Fibroblast of lung (primary cell): ENCODE measurements at regions not wholly inside any gene's neighbourhood (a gene's known extent, or its start where the extent isn't known, plus 50 kb on each side); places are given as distances from the start of the nearest gene placed in this dataset.

Experiments
- DNase-seq, 2 donors: peaks; one replicate each; pipeline versions ENCODE4 v3.0.0 to v3.0.0-alpha.2; 2010; ENCODE audit warnings: low read depth in 2 of 2
- H2AFZ ChIP-seq: 2 replicates; pipeline ENCODE4 v1.5.1; 2012; ENCODE audit warnings: low read length, control low read depth, inconsistent platforms
- H3K27ac ChIP-seq: 2 replicates; pipeline ENCODE4 v1.5.1; 2011; ENCODE audit warnings: low read length, control low read depth; ENCODE audit not compliant: insufficient read depth
- H3K27me3 ChIP-seq: 2 replicates; pipeline ENCODE4 v1.5.1; 2011; ENCODE audit warnings: mild to moderate bottlenecking, low read length; ENCODE audit not compliant: control insufficient read depth, insufficient read depth
- H3K36me3 ChIP-seq: 2 replicates; pipeline ENCODE4 v1.5.1; 2011; ENCODE audit warnings: low read length; ENCODE audit not compliant: control insufficient read depth, insufficient read depth
- H3K4me1 ChIP-seq: 2 replicates; pipeline ENCODE4 v1.5.1; 2011; ENCODE audit warnings: low read length; ENCODE audit not compliant: control insufficient read depth, insufficient read depth; ENCODE audit errors: extremely low read depth
- H3K4me2 ChIP-seq: 2 replicates; pipeline ENCODE4 v1.5.1; 2011; ENCODE audit warnings: low read length, control low read depth; ENCODE audit not compliant: insufficient read depth; ENCODE audit errors: extremely low read depth
- H3K4me3 ChIP-seq, 4 experiments: fragments of 200-600 bp in 1 of 4; sonication (generic) in 1 of 4; replicated peaks in 1 of 4; 2 replicates each; pipeline ENCODE4 v1.5.1; 2011 to 2016; ENCODE audit warnings: low read length in 4 of 4, low read depth in 3 of 4, mild to moderate bottlenecking in 3 of 4, control low read depth in 2 of 4, inconsistent platforms in 1 of 4, mixed read lengths in 1 of 4; ENCODE audit not compliant: insufficient read depth in 1 of 4; ENCODE audit errors: control extremely low read depth in 1 of 4
- H3K79me2 ChIP-seq: 2 replicates; pipeline ENCODE4 v1.5.1; 2012; ENCODE audit warnings: mild to moderate bottlenecking, low read length, inconsistent platforms; ENCODE audit not compliant: control insufficient read depth, insufficient read depth
- H3K9ac ChIP-seq: 2 replicates; pipeline ENCODE4 v1.5.1; 2011; ENCODE audit warnings: mild to moderate bottlenecking, low read length, control low read depth; ENCODE audit not compliant: insufficient read depth
- H3K9me3 ChIP-seq: 2 replicates; pipeline ENCODE4 v1.5.1; 2012; ENCODE audit warnings: low read depth, low read length; ENCODE audit not compliant: control insufficient read depth, insufficient read depth
- H4K20me1 ChIP-seq: 2 replicates; pipeline ENCODE4 v1.5.1; 2011; ENCODE audit warnings: low read length; ENCODE audit not compliant: control insufficient read depth, insufficient read depth; ENCODE audit errors: extremely low read depth
- EZH2 ChIP-seq: IDR thresholded peaks from 2 replicates; pipeline ENCODE4 v1.5.1; 2012; ENCODE audit warnings: low read length, control low read depth, mild to moderate bottlenecking; ENCODE audit errors: missing control alignments
- TF ChIP-seq, protein P1 (sequence below), 2 donors: IDR thresholded peaks in 1 of 2; conservative IDR thresholded peaks in 1 of 2; 1 replicate in 1 of 2; 2 replicates in 1 of 2; pipeline ENCODE4 v1.5.1; 2011 to 2012; ENCODE audit warnings: low read length in 2 of 2, control low read depth in 1 of 2, inconsistent platforms in 1 of 2, low read depth in 1 of 2, mild to moderate bottlenecking in 1 of 2

DNA sequence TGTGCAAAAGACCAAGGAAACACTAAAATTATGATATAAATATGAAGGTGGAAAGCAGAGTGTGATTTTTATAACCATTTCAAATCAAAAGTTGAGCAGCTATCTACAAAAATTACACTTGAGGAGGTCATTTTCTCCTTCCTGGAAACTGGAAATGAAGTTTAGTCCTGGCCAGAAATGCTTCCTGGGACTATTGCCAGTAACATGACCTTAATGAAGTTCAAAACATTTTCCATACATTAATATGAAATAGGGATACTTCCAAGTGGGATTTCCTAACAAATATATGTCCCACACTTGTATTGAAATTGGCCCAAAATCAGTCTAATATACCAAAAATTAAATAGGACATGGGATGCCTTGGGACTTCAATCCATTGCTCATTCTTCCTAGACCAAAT, 1556.8 kb upstream of the MIR17HG start:
- no peak overlapping the region for H3K27ac ChIP-seq
- H3K9ac ChIP-seq = no peak overlapping the region
- no peaks in the 10 kb centered on the region for H3K27me3 ChIP-seq
- H3K4me1 ChIP-seq = no peaks in the 10 kb centered on the region
- H3K36me3 ChIP-seq = no peaks in the 10 kb centered on the region
- no peak overlapping the region for H2AFZ ChIP-seq
- peak in 1 of 2 donors; percentile 6 for DNase-seq
- no peaks in the 10 kb centered on the region for H3K9me3 ChIP-seq
- H4K20me1 ChIP-seq = no peaks in the 10 kb centered on the region
- H3K4me2 ChIP-seq = no peak overlapping the region
- TF ChIP-seq EZH2 = no peak
- TF ChIP-seq, protein P1, sequence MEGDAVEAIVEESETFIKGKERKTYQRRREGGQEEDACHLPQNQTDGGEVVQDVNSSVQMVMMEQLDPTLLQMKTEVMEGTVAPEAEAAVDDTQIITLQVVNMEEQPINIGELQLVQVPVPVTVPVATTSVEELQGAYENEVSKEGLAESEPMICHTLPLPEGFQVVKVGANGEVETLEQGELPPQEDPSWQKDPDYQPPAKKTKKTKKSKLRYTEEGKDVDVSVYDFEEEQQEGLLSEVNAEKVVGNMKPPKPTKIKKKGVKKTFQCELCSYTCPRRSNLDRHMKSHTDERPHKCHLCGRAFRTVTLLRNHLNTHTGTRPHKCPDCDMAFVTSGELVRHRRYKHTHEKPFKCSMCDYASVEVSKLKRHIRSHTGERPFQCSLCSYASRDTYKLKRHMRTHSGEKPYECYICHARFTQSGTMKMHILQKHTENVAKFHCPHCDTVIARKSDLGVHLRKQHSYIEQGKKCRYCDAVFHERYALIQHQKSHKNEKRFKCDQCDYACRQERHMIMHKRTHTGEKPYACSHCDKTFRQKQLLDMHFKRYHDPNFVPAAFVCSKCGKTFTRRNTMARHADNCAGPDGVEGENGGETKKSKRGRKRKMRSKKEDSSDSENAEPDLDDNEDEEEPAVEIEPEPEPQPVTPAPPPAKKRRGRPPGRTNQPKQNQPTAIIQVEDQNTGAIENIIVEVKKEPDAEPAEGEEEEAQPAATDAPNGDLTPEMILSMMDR (conservative IDR thresholded peaks at IDR 0.05 in 1 of 2, IDR thresholded peaks at IDR 0.05 in 1 of 2; ENCODE audit: low read depth in 1 of 2, low read length in 2 of 2) = no peak
- H3K79me2 ChIP-seq = no peaks in the 10 kb centered on the region
- no peak overlapping the region for H3K4me3 ChIP-seq

DNA sequence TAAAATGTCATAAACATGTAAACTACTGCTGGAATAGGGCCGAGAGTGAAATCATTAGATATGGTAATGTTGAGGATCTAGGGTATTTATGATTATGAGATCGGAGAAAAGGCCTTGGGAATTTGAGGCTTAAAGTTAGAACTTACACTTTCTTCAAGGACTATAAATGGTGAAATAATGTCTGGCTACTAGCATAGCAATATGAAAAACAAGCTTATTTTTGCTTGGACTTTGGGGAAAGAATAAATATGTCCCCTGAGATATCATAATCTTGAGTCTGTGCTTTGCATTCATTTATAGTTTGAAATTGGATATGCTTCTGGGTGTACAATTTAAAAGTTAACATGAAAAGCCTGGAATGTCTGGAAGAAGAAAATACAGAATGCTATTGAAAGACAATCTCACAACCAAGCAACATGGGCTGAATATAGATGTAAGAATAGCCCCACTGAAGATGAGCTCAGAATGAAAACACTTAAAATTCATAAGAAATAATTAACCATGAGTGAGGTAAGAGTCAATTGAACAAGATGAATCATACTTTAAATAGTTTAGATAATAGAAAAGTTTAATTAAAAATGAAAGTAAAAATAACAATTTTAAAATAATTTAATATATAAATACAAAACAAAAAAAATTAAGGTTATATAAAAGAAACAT, 1555.4 kb upstream of the MIR17HG start:
- H3K79me2 ChIP-seq = no peaks in the 10 kb centered on the region
- no peaks in the 10 kb centered on the region for H3K27me3 ChIP-seq
- H2AFZ ChIP-seq = no peak overlapping the region
- no peaks in the 10 kb centered on the region for H3K36me3 ChIP-seq
- no peak overlapping the region for H3K4me2 ChIP-seq
- no peak overlapping the region for H3K9ac ChIP-seq
- DNase-seq = no peak
- no peak overlapping the region for H3K27ac ChIP-seq
- H4K20me1 ChIP-seq = no peaks in the 10 kb centered on the region
- H3K4me1 ChIP-seq = no peaks in the 10 kb centered on the region
- TF ChIP-seq, protein P1 (conservative IDR thresholded peaks at IDR 0.05 in 1 of 2, IDR thresholded peaks at IDR 0.05 in 1 of 2; ENCODE audit: low read depth in 1 of 2, low read length in 2 of 2) = no peak
- TF ChIP-seq EZH2 = no peak
- no peaks in the 10 kb centered on the region for H3K9me3 ChIP-seq
- H3K4me3 ChIP-seq = no peak overlapping the region

DNA sequence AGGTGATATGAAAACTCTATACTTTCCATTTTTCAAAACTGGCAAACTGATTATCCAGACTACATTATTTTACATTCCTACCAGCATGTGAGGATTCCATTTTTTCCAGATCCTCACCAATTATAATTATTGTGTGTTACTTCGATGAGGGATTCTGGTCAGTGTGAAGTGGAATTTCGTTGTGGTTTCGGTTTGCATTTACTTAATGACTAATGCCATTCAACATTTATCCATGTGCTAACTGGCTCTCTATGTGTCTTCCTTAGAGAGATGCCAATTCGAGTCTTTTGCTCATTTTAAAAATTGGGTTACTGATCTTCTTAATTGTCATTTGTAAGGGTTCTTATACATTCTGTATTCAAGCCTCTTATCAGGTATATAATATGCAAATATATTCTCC, 1551.3 kb upstream of the MIR17HG start:
- Histone ChIP-seq H3K79me2 (no peaks in the 10 kb centered on the region), H3K27me3 (no peaks in the 10 kb centered on the region), H2AFZ (no peak overlapping the region), H3K9ac (no peak overlapping the region), H3K4me3 (no peak overlapping the region), H3K36me3 (no peaks in the 10 kb centered on the region), H3K9me3 (no peaks in the 10 kb centered on the region), H3K4me1 (no peaks in the 10 kb centered on the region), H3K27ac (no peak overlapping the region), H4K20me1 (no peaks in the 10 kb centered on the region), H3K4me2 (no peak overlapping the region)
- TF ChIP-seq, protein P1 (conservative IDR thresholded peaks at IDR 0.05 in 1 of 2, IDR thresholded peaks at IDR 0.05 in 1 of 2; ENCODE audit: low read depth in 1 of 2, low read length in 2 of 2) = no peak
- no peak for TF ChIP-seq EZH2
- peak in 1 of 2 donors; percentile 1 for DNase-seq
